ENCODE measurements at regions not wholly inside any gene's neighbourhood (a gene's known extent, or its start where the extent isn't known, plus 50 kb on each side); places are given as distances from the start of the nearest gene placed in this dataset.

DNA sequence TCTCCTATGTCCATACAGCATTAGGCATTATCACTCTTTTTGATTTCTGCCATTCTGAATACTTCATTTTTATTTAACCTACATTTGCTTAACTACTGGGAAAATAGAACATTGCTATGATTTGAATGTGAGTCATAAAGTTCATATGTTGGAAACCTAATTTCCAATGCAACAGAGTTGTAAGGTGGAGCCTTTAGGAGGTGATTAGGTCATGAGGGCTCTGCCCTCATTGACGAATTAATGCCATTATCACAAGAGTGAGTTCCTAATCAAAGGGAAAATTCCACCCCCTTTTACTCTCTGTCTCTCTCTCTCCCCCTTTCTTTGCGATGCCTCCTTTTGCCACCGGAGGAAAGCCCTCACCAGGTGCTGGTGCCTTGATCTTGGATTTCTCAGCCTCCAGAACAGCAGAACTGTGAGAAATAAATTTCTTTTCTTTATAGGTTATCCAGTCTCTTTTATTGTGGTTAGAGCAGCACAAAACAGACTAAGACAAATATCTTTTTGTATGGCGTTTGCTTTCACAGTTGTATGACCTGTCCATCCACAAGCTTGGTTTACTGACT, 180.1 kb upstream of the ARID2 start:
- Histone ChIP-seq H3K9me3 (no peaks in the 10 kb centered on the region), H3K4me1 (no peaks in the 10 kb centered on the region), H3K27ac (no peak overlapping the region), H3K27me3 (no peaks in the 10 kb centered on the region), H3K36me3 (no peaks in the 10 kb centered on the region), H3K4me3 (no peak overlapping the region)
- TF ChIP-seq, protein P1, sequence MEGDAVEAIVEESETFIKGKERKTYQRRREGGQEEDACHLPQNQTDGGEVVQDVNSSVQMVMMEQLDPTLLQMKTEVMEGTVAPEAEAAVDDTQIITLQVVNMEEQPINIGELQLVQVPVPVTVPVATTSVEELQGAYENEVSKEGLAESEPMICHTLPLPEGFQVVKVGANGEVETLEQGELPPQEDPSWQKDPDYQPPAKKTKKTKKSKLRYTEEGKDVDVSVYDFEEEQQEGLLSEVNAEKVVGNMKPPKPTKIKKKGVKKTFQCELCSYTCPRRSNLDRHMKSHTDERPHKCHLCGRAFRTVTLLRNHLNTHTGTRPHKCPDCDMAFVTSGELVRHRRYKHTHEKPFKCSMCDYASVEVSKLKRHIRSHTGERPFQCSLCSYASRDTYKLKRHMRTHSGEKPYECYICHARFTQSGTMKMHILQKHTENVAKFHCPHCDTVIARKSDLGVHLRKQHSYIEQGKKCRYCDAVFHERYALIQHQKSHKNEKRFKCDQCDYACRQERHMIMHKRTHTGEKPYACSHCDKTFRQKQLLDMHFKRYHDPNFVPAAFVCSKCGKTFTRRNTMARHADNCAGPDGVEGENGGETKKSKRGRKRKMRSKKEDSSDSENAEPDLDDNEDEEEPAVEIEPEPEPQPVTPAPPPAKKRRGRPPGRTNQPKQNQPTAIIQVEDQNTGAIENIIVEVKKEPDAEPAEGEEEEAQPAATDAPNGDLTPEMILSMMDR (IDR thresholded peaks at IDR 0.05) = no peak
- TF ChIP-seq POLR2A (IDR thresholded peaks at IDR 0.05) = no peak
- TF ChIP-seq EP300 (IDR thresholded peaks at IDR 0.05) = no peak
- no peak for DNase-seq (ENCODE audit: low spot score in 2 of 2)
- 87 to 90% methylated on average over 4 of the region's 4 CpGs for WGBS, 2 donors

DNA sequence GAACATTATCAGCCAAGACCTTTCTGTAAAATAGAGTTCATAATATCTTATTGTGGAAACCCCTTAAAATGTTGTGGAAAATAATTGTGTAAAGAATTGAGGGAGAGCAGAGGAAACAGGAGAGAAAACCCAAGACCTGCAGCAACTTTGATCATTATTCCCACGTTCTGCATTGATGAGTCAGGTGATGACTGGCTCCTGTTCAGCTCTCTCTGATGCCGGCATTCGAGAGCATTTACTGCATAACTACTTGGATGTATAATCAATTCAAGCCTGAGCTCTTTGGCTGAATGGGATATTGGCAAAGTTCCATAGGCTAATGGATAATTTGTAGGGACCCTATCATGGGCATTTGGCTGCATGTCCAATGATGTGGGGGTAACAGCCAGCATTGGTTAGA, 176.3 kb upstream of the ARID2 start:
- Histone ChIP-seq H3K9me3 (no peaks in the 10 kb centered on the region), H3K4me1 (no peaks in the 10 kb centered on the region), H3K27me3 (no peaks in the 10 kb centered on the region), H3K36me3 (no peaks in the 10 kb centered on the region), H3K4me3 (no peak overlapping the region), H3K27ac (no peak overlapping the region)
- DNase-seq (ENCODE audit: low spot score in 2 of 2) = no peak
- TF ChIP-seq POLR2A (IDR thresholded peaks at IDR 0.05) (no peak), EP300 (IDR thresholded peaks at IDR 0.05) (no peak)
- TF ChIP-seq, protein P1 (IDR thresholded peaks at IDR 0.05) = no peak
- WGBS, 2 donors = 79 to 88% methylated on average over 3 of the region's 3 CpGs

DNA sequence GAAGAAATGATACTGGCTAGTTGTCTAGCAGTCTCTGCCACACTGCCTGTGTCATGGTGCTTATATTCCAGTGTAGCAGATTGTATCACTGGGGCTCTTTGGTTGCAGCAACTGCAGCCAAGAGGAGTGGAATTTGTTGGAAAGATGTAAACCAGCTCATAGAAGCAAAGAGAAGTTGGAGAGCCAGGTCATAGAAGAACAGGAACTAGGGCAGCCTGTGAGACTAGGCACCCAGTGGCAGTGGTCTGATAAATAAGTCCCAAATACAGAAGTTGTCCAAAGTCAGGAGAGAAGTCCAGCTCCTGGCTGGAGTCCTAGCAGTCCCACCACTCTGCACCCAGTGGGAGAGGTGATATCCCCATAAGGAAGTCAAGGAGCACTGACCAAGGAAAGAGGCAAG, 172.5 kb upstream of the ARID2 start:
- no peak overlapping the region for H3K4me3 ChIP-seq
- no peaks in the 10 kb centered on the region for H3K36me3 ChIP-seq
- no peak for TF ChIP-seq POLR2A (IDR thresholded peaks at IDR 0.05)
- H3K4me1 ChIP-seq = no peaks in the 10 kb centered on the region
- no peak overlapping the region for H3K27ac ChIP-seq
- H3K27me3 ChIP-seq = no peaks in the 10 kb centered on the region
- no peaks in the 10 kb centered on the region for H3K9me3 ChIP-seq
- DNase-seq (ENCODE audit: low spot score in 2 of 2) = no peak

DNA sequence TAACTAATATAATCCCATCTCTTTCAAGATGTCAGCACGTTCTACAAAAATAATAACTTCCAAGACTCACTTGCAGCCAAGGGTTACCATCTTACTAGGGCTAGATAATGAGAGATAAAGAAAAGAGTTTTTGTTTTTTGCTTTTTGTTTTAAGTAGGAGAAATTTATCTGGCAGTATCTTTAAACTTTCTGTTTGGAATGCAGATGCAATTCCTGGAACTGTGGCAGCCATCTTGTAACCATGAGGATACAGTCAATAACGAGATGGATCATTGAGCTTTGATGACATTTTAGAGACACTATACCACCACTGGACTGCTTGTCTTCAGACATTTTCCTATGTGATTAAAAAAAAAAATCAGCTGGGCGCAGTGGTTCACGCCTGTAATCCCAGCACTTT, 171.2 kb upstream of the ARID2 start:
- Histone ChIP-seq H3K4me1 (no peaks in the 10 kb centered on the region), H3K36me3 (no peaks in the 10 kb centered on the region), H3K4me3 (no peak overlapping the region), H3K27me3 (no peaks in the 10 kb centered on the region), H3K9me3 (no peaks in the 10 kb centered on the region), H3K27ac (no peak overlapping the region)
- no peak for DNase-seq (ENCODE audit: low spot score in 2 of 2)
- TF ChIP-seq POLR2A (IDR thresholded peaks at IDR 0.05) (no peak), EP300 (IDR thresholded peaks at IDR 0.05) (no peak)
- TF ChIP-seq, protein P1 (IDR thresholded peaks at IDR 0.05) = no peak
- 91 to 98% methylated on average over 4 of the region's 4 CpGs for WGBS, 2 donors

DNA sequence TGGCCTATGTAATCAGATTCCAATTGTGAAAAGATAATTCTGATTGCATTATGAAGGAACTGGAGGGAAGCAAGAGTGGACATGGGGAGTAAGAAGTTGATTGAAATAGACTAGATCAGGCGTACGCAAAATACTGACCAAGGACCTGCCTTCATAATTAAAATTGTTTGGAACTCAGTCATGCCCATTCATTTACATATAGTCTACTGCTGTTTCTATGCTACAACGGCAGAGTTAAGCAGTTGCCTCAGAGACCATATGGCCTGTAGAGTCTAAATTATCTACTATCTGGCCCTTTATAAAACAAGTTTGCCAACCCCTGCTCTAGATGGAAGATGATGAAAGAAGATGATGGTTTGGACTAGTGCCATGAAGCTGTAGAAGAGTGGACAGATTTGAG, 170.0 kb upstream of the ARID2 start:
- no peak overlapping the region for H3K4me3 ChIP-seq
- no peaks in the 10 kb centered on the region for H3K4me1 ChIP-seq
- H3K27ac ChIP-seq = no peak overlapping the region
- no peak for DNase-seq (ENCODE audit: low spot score in 2 of 2)
- H3K36me3 ChIP-seq = no peaks in the 10 kb centered on the region
- H3K27me3 ChIP-seq = no peaks in the 10 kb centered on the region
- TF ChIP-seq, protein P1 (IDR thresholded peaks at IDR 0.05) = no peak
- TF ChIP-seq POLR2A (IDR thresholded peaks at IDR 0.05) (no peak), EP300 (IDR thresholded peaks at IDR 0.05) (no peak)
- no peaks in the 10 kb centered on the region for H3K9me3 ChIP-seq
- 88 to 92% methylated on average over 3 of the region's 3 CpGs for WGBS, 2 donors

DNA sequence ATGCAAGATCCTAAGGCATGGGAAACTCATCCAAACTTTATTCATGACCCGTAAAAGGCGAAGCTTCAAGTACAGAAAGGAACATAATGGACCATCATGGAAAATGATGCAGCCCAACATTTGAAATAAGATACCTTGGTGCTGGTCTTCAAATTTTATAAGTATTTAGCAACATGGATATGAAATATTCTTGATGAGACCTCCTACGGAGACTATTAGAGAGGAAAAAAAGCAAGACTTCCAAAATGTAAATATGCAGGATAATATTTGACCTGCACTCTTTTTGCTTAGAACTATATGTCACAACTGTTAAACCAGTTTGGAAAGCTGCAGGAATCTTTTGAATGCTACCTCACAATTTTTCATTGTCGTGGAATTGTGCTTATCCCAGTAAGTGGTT, 168.8 kb upstream of the ARID2 start:
- DNase-seq (ENCODE audit: low spot score in 2 of 2) = no peak
- no peaks in the 10 kb centered on the region for H3K4me1 ChIP-seq
- no peaks in the 10 kb centered on the region for H3K27me3 ChIP-seq
- no peak overlapping the region for H3K27ac ChIP-seq
- H3K9me3 ChIP-seq = no peaks in the 10 kb centered on the region
- no peaks in the 10 kb centered on the region for H3K36me3 ChIP-seq
- H3K4me3 ChIP-seq = no peak overlapping the region
- TF ChIP-seq, protein P1 (IDR thresholded peaks at IDR 0.05) = no peak
- TF ChIP-seq EP300 (IDR thresholded peaks at IDR 0.05) (no peak), POLR2A (IDR thresholded peaks at IDR 0.05) (no peak)
- WGBS, 2 donors = 87 to 93% methylated on average over 4 of the region's 4 CpGs

All from tibial nerve (tissue), 4 donors.